Ovary (tissue), 7 donors: ENCODE measurements at regions not wholly inside any gene's neighbourhood (a gene's known extent, or its start where the extent isn't known, plus 50 kb on each side); places are given as distances from the start of the nearest gene placed in this dataset.
A peak's percentile ranks its signal among the peaks of the same experiment; 100 is the strongest.

ENCODE experiments used
- DNase-seq, 5 donors: peaks; one replicate each; pipeline ENCODE4 v3.0.0-alpha.2; 2019 to 2020
- H3K27ac ChIP-seq, 2 donors: fragments of 200-600 bp; one replicate each; pipeline versions ENCODE4 v1.5.1 to v1.8.0; 2019 to 2022
- H3K27me3 ChIP-seq: fragments of 200-600 bp; one replicate; pipeline ENCODE4 v1.8.0; 2022
- H3K36me3 ChIP-seq: fragments of 200-600 bp; sonication (generic); one replicate; pipeline ENCODE4 v1.5.1; 2019
- H3K4me1 ChIP-seq: one replicate; pipeline ENCODE4 v1.8.1; 2013; ENCODE audit warnings: mild to moderate bottlenecking, moderate library complexity; ENCODE audit not compliant: insufficient read depth
- H3K4me3 ChIP-seq: fragments of 200-600 bp; sonication (generic); one replicate; pipeline ENCODE4 v1.5.1; 2017
- H3K9me3 ChIP-seq, 2 donors: fragments of 200-600 bp in 1 of 2; sonication (generic) in 1 of 2; one replicate each; pipeline versions ENCODE4 v1.5.1 to v1.8.1; 2013 to 2019; ENCODE audit warnings: mild to moderate bottlenecking in 1 of 2, moderate library complexity in 1 of 2
- EP300 ChIP-seq: sonication (generic); formaldehyde crosslinking; IDR thresholded peaks from one replicate; pipeline ENCODE4 v1.6.1; 2017; ENCODE audit warnings: antibody characterized with exemption
- POLR2A ChIP-seq: fragments of 450-650 bp; IDR thresholded peaks from one replicate; pipeline ENCODE4 v1.6.1; 2017; ENCODE audit warnings: antibody characterized with exemption, mild to moderate bottlenecking, moderate library complexity
- WGBS, 3 donors: extraction: QIAGEN DNeasy Blood & Tissue Kit in 1 of 3; methylation state at CpG; one replicate each; pipeline versions ENCODE4 v1.1.5 to v1.1.7; 2013 to 2017; 5-methylcytosine and 5-hydroxymethylcytosine counted together
- intact Hi-C, 4 donors: fragments of 100-400 bp; cut with DNase I; formaldehyde crosslinking; loops; one replicate each; pipeline versions ENCODE4 v1.11.0 to v1.15.1; 2022 to 2023
- TF ChIP-seq, protein P1 (sequence below), 3 donors: fragments of 450-650 bp in 2 of 3; fragments of 200-600 bp in 1 of 3; IDR thresholded peaks; one replicate each; pipeline versions ENCODE4 v1.5.1 to v1.8.0; 2016 to 2022; ENCODE audit warnings: antibody characterized with exemption in 3 of 3, mild to moderate bottlenecking in 1 of 3
- donor health status: DM: no; HTN: no; CAD: no; lungs with moderate emphysema.
- donor health status: DM: no; HTN: no; CAD: no.
- donor health status: Bipolar disorder and iron deficiency.
- donor health status: DM: no; HTN: no; CAD: no.
- donor health status: DM: yes; HTN: yes; CAD: no.

DNA sequence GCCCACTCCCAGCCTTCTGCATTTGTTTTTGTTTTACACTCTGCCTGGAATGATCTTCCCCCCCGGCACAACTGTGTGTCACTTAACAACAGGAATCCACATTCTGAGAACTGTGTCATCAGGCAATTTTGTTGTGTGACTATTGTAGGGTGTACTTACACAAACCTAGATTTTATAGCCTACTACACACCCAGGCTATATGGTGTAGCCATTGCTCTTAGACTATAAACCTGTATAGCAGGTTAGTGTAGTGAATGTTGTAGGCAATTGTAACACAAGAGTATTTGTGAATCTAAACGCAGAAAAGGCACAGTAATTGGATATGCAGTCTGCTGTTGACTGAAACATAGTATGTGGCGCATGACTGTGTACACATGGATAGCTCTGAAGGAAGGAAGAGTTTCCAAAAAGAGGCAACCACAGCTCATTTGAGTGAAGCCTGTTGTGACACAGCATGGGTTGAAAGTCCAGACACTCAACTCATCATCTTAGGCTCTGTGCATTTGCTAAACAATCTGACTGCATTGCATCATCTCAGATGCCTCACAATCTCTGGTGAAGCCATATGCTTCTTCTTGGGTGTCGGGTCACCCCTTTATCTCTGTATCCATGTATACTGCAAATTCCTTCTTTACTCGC, 506.6 kb upstream of the SPHKAP start:
- Histone ChIP-seq H3K36me3 (no peaks in the 10 kb centered on the region), H3K4me3 (no peak overlapping the region), H3K27ac (no peak overlapping the region), H3K4me1 (no peaks in the 10 kb centered on the region), H3K27me3 (no peaks in the 10 kb centered on the region), H3K9me3 (no peaks in the 10 kb centered on the region)
- intact Hi-C loops, result no loop called here
- TF ChIP-seq POLR2A (no peak), EP300 (no peak)
- TF ChIP-seq, protein P1, sequence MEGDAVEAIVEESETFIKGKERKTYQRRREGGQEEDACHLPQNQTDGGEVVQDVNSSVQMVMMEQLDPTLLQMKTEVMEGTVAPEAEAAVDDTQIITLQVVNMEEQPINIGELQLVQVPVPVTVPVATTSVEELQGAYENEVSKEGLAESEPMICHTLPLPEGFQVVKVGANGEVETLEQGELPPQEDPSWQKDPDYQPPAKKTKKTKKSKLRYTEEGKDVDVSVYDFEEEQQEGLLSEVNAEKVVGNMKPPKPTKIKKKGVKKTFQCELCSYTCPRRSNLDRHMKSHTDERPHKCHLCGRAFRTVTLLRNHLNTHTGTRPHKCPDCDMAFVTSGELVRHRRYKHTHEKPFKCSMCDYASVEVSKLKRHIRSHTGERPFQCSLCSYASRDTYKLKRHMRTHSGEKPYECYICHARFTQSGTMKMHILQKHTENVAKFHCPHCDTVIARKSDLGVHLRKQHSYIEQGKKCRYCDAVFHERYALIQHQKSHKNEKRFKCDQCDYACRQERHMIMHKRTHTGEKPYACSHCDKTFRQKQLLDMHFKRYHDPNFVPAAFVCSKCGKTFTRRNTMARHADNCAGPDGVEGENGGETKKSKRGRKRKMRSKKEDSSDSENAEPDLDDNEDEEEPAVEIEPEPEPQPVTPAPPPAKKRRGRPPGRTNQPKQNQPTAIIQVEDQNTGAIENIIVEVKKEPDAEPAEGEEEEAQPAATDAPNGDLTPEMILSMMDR (IDR thresholded peaks at IDR 0.05), result no peak
- 75 to 93% (median 83%) methylated on average over 5 of the region's 5 CpGs for WGBS, 3 donors
- DNase-seq, result no peak

DNA sequence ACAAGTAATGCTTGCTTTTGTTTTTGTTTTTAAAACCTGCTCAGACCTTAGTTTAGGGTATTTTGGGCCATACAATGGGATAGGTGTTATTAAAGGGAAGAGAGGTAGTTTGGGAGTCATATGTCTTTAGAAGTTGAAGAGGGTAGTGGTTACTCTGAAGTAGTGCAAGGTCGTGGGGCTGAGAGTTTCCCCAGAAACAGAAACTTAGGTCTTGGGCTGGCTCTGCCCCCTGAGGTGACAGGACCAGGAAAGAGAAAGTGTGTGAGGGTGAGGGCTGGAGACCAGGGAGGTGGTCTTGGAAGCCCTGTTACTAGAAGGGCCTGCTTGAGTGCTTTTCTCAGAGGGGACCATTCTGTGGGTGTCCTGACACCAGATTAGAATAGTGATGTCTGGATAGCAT, 500.5 kb upstream of the SPHKAP start:
- DNase-seq, result no peak
- Histone ChIP-seq H3K27ac (no peak overlapping the region), H3K4me3 (no peak overlapping the region), H3K9me3 (no peaks in the 10 kb centered on the region), H3K36me3 (no peaks in the 10 kb centered on the region), H3K4me1 (peaks cover 1% of the 10 kb centered on the region), H3K27me3 (no peaks in the 10 kb centered on the region)
- TF ChIP-seq, protein P1 (IDR thresholded peaks at IDR 0.05), result no peak
- TF ChIP-seq EP300, result no peak
- no peak for TF ChIP-seq POLR2A
- 74 to 80% (median 74%) methylated on average over 1 of the region's 1 CpG for WGBS, 3 donors
- intact Hi-C loops, result no loop called here

DNA sequence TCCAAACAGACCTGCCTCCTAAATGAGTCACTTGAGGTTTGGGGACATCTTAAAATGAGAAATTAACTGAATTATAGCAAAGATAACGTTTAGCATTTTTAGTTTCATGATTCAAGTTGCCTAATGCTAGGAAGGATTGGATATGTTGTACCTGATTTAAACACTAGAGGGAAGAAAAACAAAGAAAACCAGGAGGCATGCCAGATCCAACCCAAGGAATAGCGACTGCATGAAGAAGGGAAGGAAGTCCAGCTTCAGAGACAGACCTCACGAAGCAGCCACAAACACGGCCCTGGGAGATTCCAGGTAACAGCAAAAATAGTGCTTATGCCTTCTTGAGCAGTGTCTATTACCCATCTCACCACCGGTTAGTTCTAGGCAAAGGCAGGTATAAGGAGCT, 499.9 kb upstream of the SPHKAP start:
- no peaks in the 10 kb centered on the region for H3K36me3 ChIP-seq
- H3K27ac ChIP-seq, result no peak overlapping the region
- H3K27me3 ChIP-seq, result no peaks in the 10 kb centered on the region
- intact Hi-C loops, result no loop called here
- H3K9me3 ChIP-seq, result no peaks in the 10 kb centered on the region
- H3K4me3 ChIP-seq, result no peak overlapping the region
- DNase-seq, result peak in 1 of 5 donors; percentile 39
- TF ChIP-seq, protein P1 (IDR thresholded peaks at IDR 0.05), result peak in 2 of 3 donors; percentile 37 to 50
- TF ChIP-seq POLR2A, result no peak
- peaks cover 1% of the 10 kb centered on the region for H3K4me1 ChIP-seq
- WGBS, 3 donors, result 20 to 26% (median 20%) methylated on average over 5 of the region's 5 CpGs

DNA sequence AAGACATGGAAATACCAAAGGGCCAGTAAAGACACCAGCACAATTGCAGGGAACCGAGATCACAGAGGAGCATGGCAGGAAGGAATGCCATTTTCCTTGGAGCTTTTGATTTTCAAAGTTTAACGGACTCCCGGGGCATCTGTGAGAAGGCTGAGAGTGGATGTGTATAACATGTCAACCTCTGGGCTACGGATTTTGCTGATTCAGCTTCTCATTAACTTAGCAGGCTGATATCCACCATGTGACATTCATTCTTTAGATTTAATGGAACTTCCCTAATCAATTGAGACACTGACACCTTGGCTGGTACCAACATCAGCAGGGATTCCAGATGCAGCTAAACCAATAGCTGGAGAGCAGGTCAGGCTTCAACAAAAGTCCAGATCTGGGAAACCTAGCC, 496.6 kb upstream of the SPHKAP start:
- Histone ChIP-seq H3K4me3 (no peak overlapping the region), H3K9me3 (no peaks in the 10 kb centered on the region), H3K27me3 (no peaks in the 10 kb centered on the region), H3K36me3 (no peaks in the 10 kb centered on the region), H3K27ac (no peak overlapping the region), H3K4me1 (peaks cover 1% of the 10 kb centered on the region)
- WGBS, 3 donors, result 90 to 94% (median 94%) methylated on average over 4 of the region's 4 CpGs
- no peak for DNase-seq
- TF ChIP-seq EP300 (no peak), POLR2A (no peak)
- TF ChIP-seq, protein P1 (IDR thresholded peaks at IDR 0.05), result no peak
- intact Hi-C loops, result no loop called here
